CD4-positive, CD25-positive, alpha-beta regulatory T cell (primary cell): ENCODE measurements at regions not wholly inside any gene's neighbourhood (a gene's known extent, or its start where the extent isn't known, plus 50 kb on each side); places are given as distances from the start of the nearest gene placed in this dataset.

Experiments
- ATAC-seq, 2 donors: fragments of 150-1000 bp; cut with Tn5 transposase; one replicate each; pipeline ENCODE4 v1.10.0; 2021; ENCODE audit warnings: low read depth in 2 of 2, moderate number of reproducible peaks in 2 of 2, moderate library complexity in 1 of 2
- DNase-seq, 3 donors: peaks; one replicate each; pipeline versions ENCODE4 v3.0.0 to v3.0.0-alpha.2; 2012 to 2022; ENCODE audit warnings: mixed read lengths in 1 of 3
- H3K27ac ChIP-seq: one replicate; pipeline ENCODE4 v1.7.0; 2013; ENCODE audit warnings: mild to moderate bottlenecking, low read length; ENCODE audit not compliant: insufficient read depth, poor library complexity, severe bottlenecking
- H3K27me3 ChIP-seq: one replicate; pipeline ENCODE4 v1.7.0; 2013; ENCODE audit warnings: low read length; ENCODE audit not compliant: control insufficient read depth, insufficient read depth
- H3K36me3 ChIP-seq: one replicate; pipeline ENCODE4 v1.7.0; 2013; ENCODE audit warnings: mild to moderate bottlenecking, low read length, moderate library complexity; ENCODE audit not compliant: control insufficient read depth, insufficient read depth
- H3K4me1 ChIP-seq: 2 replicates; pipeline ENCODE4 v1.7.0; 2013; ENCODE audit warnings: mild to moderate bottlenecking, low read length; ENCODE audit not compliant: insufficient read depth, control insufficient read depth, poor library complexity, severe bottlenecking
- H3K4me3 ChIP-seq: one replicate; pipeline ENCODE4 v1.7.0; 2013; ENCODE audit warnings: low read depth, mild to moderate bottlenecking, low read length, moderate library complexity
- H3K9me3 ChIP-seq, 2 experiments: 1 replicate in 1 of 2; 2 replicates in 1 of 2; pipeline ENCODE4 v1.7.0; 2013; ENCODE audit warnings: low read length in 2 of 2, mild to moderate bottlenecking in 1 of 2, moderate library complexity in 1 of 2; ENCODE audit not compliant: control insufficient read depth in 2 of 2
- H3K27ac Mint-ChIP-seq, 3 donors: one replicate each; pipeline ENCODE4 v1.8.0; 2020 to 2022; ENCODE audit warnings: mild to moderate bottlenecking in 3 of 3, mixed read lengths in 3 of 3, moderate library complexity in 2 of 3
- H3K27me3 Mint-ChIP-seq: one replicate; pipeline ENCODE4 v1.8.0; 2022; ENCODE audit warnings: mild to moderate bottlenecking, mixed read lengths
- H3K36me3 Mint-ChIP-seq: one replicate; pipeline ENCODE4 v1.8.0; 2020; ENCODE audit warnings: mixed read lengths
- H3K4me1 Mint-ChIP-seq, 4 donors: one replicate each; pipeline ENCODE4 v1.8.0; 2020 to 2022; ENCODE audit warnings: mixed read lengths in 4 of 4, mild to moderate bottlenecking in 1 of 4
- H3K4me3 Mint-ChIP-seq, 4 donors: one replicate each; pipeline ENCODE4 v1.8.0; 2020 to 2022; ENCODE audit warnings: mild to moderate bottlenecking in 4 of 4, mixed read lengths in 4 of 4, moderate library complexity in 3 of 4
- H3K9me3 Mint-ChIP-seq, 7 donors: one replicate each; pipeline ENCODE4 v1.8.0; 2020 to 2022; ENCODE audit warnings: mixed read lengths in 7 of 7, mild to moderate bottlenecking in 3 of 7, moderate library complexity in 2 of 7

- peaks cover 12% of the 10 kb centered on the region for H3K4me1 ChIP-seq
- H3K27ac ChIP-seq = no peak overlapping the region
- Mint-ChIP-seq H3K36me3 (no peaks in the 10 kb centered on the region), H3K9me3 (peaks cover 0 to 2% (median 0%) of the 10 kb centered on the region in 7 donors), H3K4me3 (no peak overlapping the region), H3K27ac (no peak overlapping the region), H3K4me1 (peaks cover 4 to 13% (median 9%) of the 10 kb centered on the region in 4 donors), H3K27me3 (no peaks in the 10 kb centered on the region)
- ATAC-seq = no peak
- H3K27me3 ChIP-seq = no peaks in the 10 kb centered on the region
- no peaks in the 10 kb centered on the region for H3K9me3 ChIP-seq
- no peak for DNase-seq
- no peaks in the 10 kb centered on the region for H3K36me3 ChIP-seq
- no peak overlapping the region for H3K4me3 ChIP-seq
Measured at GRCh38 chr2:397926-398325, 110.0 kb upstream of the ALKAL2 start.

GRCh38 chr2:397521-397920 lies 109.6 kb upstream of the ALKAL2 start:
- peaks cover 0 to 2% (median 0%) of the 10 kb centered on the region in 7 donors for H3K9me3 Mint-ChIP-seq
- no peak overlapping the region for H3K27ac Mint-ChIP-seq
- H3K4me1 Mint-ChIP-seq = peaks cover 4 to 14% (median 9%) of the 10 kb centered on the region in 4 donors
- no peaks in the 10 kb centered on the region for H3K36me3 Mint-ChIP-seq
- H3K36me3 ChIP-seq = no peaks in the 10 kb centered on the region
- H3K4me1 ChIP-seq = peaks cover 12% of the 10 kb centered on the region
- H3K4me3 Mint-ChIP-seq = no peak overlapping the region
- no peak overlapping the region for H3K4me3 ChIP-seq
- no peak for DNase-seq
- no peaks in the 10 kb centered on the region for H3K27me3 ChIP-seq
- no peak for ATAC-seq
- no peak overlapping the region for H3K27ac ChIP-seq
- no peaks in the 10 kb centered on the region for H3K27me3 Mint-ChIP-seq
- no peaks in the 10 kb centered on the region for H3K9me3 ChIP-seq

GRCh38 chr2:396903-397302 lies 109.0 kb upstream of the ALKAL2 start:
- Mint-ChIP-seq H3K27me3 (no peaks in the 10 kb centered on the region), H3K4me3 (no peak overlapping the region), H3K27ac (no peak overlapping the region), H3K9me3 (no peaks in the 10 kb centered on the region), H3K36me3 (no peaks in the 10 kb centered on the region), H3K4me1 (peaks cover 4 to 14% (median 9%) of the 10 kb centered on the region in 4 donors)
- Histone ChIP-seq H3K27ac (no peak overlapping the region), H3K4me1 (peaks cover 12% of the 10 kb centered on the region), H3K9me3 (no peaks in the 10 kb centered on the region), H3K36me3 (no peaks in the 10 kb centered on the region), H3K27me3 (no peaks in the 10 kb centered on the region), H3K4me3 (no peak overlapping the region)
- no peak for DNase-seq
- no peak for ATAC-seq

- DNase-seq (no peak), ATAC-seq (no peak)
- no peaks in the 10 kb centered on the region for H3K36me3 ChIP-seq
- no peaks in the 10 kb centered on the region for H3K9me3 Mint-ChIP-seq
- peaks cover 12% of the 10 kb centered on the region for H3K4me1 ChIP-seq
- no peak overlapping the region for H3K27ac ChIP-seq
- H3K4me3 ChIP-seq = no peak overlapping the region
- H3K36me3 Mint-ChIP-seq = no peaks in the 10 kb centered on the region
- no peaks in the 10 kb centered on the region for H3K27me3 Mint-ChIP-seq
- H3K27ac Mint-ChIP-seq = no peak overlapping the region
- H3K27me3 ChIP-seq = no peaks in the 10 kb centered on the region
- no peaks in the 10 kb centered on the region for H3K9me3 ChIP-seq
- peaks cover 4 to 14% (median 9%) of the 10 kb centered on the region in 4 donors for H3K4me1 Mint-ChIP-seq
- no peak overlapping the region for H3K4me3 Mint-ChIP-seq
Measured at GRCh38 chr2:395886-396285, 108.0 kb upstream of the ALKAL2 start.

GRCh38 chr2:393711-394696 lies 106.1 kb upstream of the ALKAL2 start:
- peak overlapping the region; percentile 87 to 91 (median 90) for H3K27ac Mint-ChIP-seq

GRCh38 chr2:392926-393280 lies 105.0 kb upstream of the ALKAL2 start:
- H3K36me3 ChIP-seq = no peaks in the 10 kb centered on the region
- no peak overlapping the region for H3K27ac ChIP-seq
- Mint-ChIP-seq H3K9me3 (peaks cover 0 to 2% (median 0%) of the 10 kb centered on the region in 7 donors), H3K36me3 (no peaks in the 10 kb centered on the region), H3K27ac (no peak overlapping the region), H3K4me3 (no peak overlapping the region), H3K27me3 (no peaks in the 10 kb centered on the region), H3K4me1 (peaks cover 4 to 14% (median 9%) of the 10 kb centered on the region in 4 donors)
- no peaks in the 10 kb centered on the region for H3K9me3 ChIP-seq
- no peaks in the 10 kb centered on the region for H3K27me3 ChIP-seq
- H3K4me1 ChIP-seq = peaks cover 12% of the 10 kb centered on the region
- DNase-seq (peak in 1 of 3 donors; percentile 2), ATAC-seq (no peak)
- H3K4me3 ChIP-seq = no peak overlapping the region

More at GRCh38 chr2:393711-394696, 106.1 kb upstream of the ALKAL2 start:
- no peaks in the 10 kb centered on the region for H3K36me3 ChIP-seq
- peak overlapping the region; percentile 66 for H3K27ac ChIP-seq
- H3K9me3 Mint-ChIP-seq = peaks cover 0 to under 1% (median 0%) of the 10 kb centered on the region in 7 donors
- peak; percentile 26 to 81 (median 77) for DNase-seq
- H3K27me3 ChIP-seq = no peaks in the 10 kb centered on the region
- ATAC-seq = peak; percentile 86 to 87
- H3K4me1 Mint-ChIP-seq = peaks cover 4 to 14% (median 9%) of the 10 kb centered on the region in 4 donors
- no peaks in the 10 kb centered on the region for H3K36me3 Mint-ChIP-seq
- no peaks in the 10 kb centered on the region for H3K9me3 ChIP-seq
- peak overlapping the region; percentile 67 to 91 (median 86) for H3K4me3 Mint-ChIP-seq
- H3K4me1 ChIP-seq = peaks cover 12% of the 10 kb centered on the region
- H3K4me3 ChIP-seq = peak overlapping the region; percentile 59
- no peaks in the 10 kb centered on the region for H3K27me3 Mint-ChIP-seq

- Histone ChIP-seq H3K4me3 (no peak overlapping the region), H3K9me3 (no peaks in the 10 kb centered on the region), H3K4me1 (peaks cover 12% of the 10 kb centered on the region), H3K27me3 (no peaks in the 10 kb centered on the region), H3K36me3 (no peaks in the 10 kb centered on the region), H3K27ac (no peak overlapping the region)
- Mint-ChIP-seq H3K27ac (no peak overlapping the region), H3K9me3 (peaks cover 0 to 2% (median 0%) of the 10 kb centered on the region in 7 donors), H3K27me3 (no peaks in the 10 kb centered on the region), H3K4me3 (no peak overlapping the region), H3K36me3 (no peaks in the 10 kb centered on the region), H3K4me1 (peaks cover 4 to 14% (median 9%) of the 10 kb centered on the region in 4 donors)
- no peak for DNase-seq
- ATAC-seq = no peak
Measured at GRCh38 chr2:392181-392925, 104.5 kb upstream of the ALKAL2 start.
